Epithelial cell of esophagus (primary cell): ENCODE measurements at regions not wholly inside any gene's neighbourhood (a gene's known extent, or its start where the extent isn't known, plus 50 kb on each side); places are given as distances from the start of the nearest gene placed in this dataset.

Source experiments
- DNase-seq: peaks from one replicate; pipeline ENCODE4 v3.0.0; 2010; ENCODE audit warnings: low read depth
- H3K4me3 ChIP-seq: 2 replicates; pipeline ENCODE4 v1.5.1; 2011; ENCODE audit warnings: mild to moderate bottlenecking, low read length, control low read depth
- TF ChIP-seq, protein P1 (sequence below): IDR thresholded peaks from 2 replicates; pipeline ENCODE4 v1.5.1; 2011; ENCODE audit warnings: low read depth, mild to moderate bottlenecking, low read length, control low read depth, inconsistent platforms; ENCODE audit not compliant: insufficient read depth; ENCODE audit errors: missing control alignments

DNA sequence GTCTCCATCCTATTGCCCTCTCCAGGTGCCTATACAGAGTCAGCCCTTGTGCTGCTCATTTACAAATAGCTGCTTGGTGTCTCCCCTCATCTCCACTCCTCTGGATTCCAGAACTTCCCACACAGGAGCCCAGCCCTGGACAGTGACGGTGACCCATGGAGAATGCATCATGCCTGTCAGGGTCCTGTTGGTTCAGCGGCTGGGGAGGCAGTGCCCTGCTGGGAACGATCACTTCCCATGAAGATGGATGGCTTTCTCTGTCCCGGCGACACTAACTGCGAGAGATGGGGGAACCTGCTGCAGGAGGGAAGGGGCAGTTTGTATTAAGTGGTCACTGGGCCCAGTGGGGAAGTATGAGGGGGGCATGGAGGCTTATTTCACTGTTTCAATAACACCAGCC lies 395.0 kb upstream of the TBX3 start:
- TF ChIP-seq, protein P1, sequence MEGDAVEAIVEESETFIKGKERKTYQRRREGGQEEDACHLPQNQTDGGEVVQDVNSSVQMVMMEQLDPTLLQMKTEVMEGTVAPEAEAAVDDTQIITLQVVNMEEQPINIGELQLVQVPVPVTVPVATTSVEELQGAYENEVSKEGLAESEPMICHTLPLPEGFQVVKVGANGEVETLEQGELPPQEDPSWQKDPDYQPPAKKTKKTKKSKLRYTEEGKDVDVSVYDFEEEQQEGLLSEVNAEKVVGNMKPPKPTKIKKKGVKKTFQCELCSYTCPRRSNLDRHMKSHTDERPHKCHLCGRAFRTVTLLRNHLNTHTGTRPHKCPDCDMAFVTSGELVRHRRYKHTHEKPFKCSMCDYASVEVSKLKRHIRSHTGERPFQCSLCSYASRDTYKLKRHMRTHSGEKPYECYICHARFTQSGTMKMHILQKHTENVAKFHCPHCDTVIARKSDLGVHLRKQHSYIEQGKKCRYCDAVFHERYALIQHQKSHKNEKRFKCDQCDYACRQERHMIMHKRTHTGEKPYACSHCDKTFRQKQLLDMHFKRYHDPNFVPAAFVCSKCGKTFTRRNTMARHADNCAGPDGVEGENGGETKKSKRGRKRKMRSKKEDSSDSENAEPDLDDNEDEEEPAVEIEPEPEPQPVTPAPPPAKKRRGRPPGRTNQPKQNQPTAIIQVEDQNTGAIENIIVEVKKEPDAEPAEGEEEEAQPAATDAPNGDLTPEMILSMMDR, result no peak
- DNase-seq, result no peak
- no peak overlapping the region for H3K4me3 ChIP-seq

DNA sequence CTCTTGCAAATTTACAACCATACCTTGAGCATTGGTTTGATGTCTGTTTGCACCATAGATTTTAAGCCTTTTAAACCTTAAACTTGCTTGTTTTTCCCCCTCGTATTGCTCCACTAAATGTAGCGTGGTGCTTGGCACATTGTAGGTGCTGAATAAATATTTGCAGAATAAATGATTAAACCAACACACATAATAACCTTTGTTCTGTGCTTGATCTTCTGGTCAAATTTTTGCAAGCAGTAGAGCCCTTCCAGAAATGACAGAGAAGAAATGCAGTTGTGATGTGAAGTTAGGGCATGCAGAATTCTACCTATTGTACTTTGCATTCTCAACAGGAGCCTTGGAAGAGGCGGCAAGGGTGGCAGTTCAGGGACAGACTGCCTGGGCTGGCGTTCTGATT lies 394.4 kb upstream of the TBX3 start:
- TF ChIP-seq, protein P1, result no peak
- H3K4me3 ChIP-seq, result no peak overlapping the region
- no peak for DNase-seq

DNA sequence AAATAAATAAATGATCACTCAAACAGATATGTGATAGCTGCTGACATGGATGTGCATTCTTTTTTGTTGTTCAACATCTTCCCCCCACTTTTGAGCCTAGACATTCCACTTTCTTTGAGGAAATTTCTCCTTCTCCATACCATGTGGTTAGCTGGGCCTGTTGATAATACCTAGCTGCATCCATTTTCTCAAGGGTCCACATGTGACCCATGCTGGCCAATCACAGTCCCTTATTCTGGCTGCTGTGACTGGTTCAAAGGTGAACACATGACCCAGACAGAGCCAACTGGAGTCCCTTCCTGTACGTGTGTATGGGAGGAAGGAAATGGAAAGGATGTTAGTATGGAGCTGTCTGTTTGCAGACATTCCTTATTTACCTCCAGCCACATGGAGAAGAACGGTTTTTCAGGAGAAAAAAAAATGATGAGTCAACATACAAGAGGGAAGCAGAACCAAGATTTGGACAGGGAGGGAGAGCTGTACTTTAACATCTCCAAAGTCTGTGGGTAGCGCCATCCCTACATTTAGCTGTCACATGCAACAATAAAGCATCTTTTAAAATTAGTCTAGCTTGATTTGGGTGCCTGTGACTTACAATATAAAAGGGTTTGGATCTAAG lies 391.7 kb upstream of the TBX3 start:
- no peak overlapping the region for H3K4me3 ChIP-seq
- no peak for DNase-seq
- TF ChIP-seq, protein P1, result no peak

DNA sequence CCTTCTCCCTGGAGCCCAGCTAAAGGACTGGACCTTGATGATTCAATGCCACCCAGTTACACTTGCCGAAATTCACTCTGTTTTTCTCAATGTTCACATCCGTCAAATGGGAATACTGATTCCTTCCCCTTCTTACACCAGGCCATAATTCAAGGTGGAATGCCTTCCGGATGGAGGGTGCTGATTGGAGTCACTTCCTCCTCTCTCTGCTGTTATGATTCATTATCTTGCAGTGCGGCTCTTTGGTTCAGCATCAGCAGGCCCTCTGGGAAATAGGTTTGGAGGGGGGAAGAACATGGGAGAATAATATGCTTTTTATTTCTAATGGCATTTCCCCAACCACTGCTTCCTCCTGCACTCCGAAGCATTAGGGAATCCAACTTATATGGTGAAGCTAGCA lies 390.6 kb upstream of the TBX3 start:
- TF ChIP-seq, protein P1, result no peak
- no peak for DNase-seq
- no peak overlapping the region for H3K4me3 ChIP-seq

DNA sequence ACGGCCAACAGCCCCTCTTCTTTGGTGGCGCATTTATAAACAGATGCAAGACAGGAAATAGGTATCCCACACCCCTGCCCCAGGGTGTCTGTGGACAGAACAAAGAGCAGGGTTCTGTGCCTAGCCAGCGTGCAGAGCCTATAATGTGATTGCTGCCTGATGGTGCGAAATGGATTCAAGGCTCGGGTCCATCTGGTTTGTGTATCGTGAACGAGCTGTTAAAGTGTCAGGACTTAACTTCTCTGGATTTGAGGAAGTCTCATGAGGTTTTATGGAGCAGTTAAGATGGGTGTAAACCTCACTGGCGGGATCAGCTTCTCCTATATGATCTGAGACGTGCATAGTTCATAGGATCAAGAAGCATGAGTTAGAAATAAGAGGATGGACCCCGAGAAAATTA lies 388.7 kb upstream of the TBX3 start:
- TF ChIP-seq, protein P1, result no peak
- DNase-seq, result no peak
- no peak overlapping the region for H3K4me3 ChIP-seq

DNA sequence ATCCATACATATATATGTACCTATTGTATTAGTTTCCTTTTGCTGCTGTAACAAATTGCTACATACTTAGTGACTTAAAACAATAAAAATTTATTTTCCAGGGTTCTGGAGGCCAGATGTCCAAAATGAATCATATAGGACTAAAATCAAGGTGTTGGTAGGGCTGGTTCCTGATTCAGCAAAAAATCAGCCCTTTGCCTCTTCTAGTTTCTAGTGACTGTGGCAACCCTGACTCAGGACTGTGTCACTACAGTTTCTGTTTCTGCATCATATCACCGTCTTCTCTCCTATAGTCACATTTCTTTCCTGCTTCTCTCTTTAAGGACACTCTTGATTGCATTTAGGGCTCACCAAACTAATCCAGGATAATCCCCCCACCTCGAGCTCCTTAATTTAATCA lies 386.3 kb upstream of the TBX3 start:
- no peak overlapping the region for H3K4me3 ChIP-seq
- DNase-seq, result peak; percentile 80
- TF ChIP-seq, protein P1, result no peak

DNA sequence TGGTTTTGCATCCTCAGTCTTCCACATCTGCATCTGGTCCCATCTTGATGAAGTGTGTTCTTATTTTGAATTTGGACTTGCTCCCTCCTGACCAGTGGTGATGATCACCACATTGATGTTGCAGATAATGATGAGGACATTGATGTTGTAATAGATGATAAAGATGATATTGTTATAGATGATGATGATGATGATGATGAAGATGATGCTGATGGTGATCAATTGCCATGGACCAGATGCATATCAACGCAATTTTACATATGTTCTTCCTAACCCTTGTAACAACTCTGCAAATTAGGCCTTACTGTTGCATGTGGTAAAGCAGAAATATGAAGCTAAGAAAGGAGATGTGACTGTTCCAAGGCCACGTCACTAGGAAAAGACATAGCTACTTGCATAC lies 380.3 kb upstream of the TBX3 start:
- no peak for DNase-seq
- H3K4me3 ChIP-seq, result no peak overlapping the region
- TF ChIP-seq, protein P1, result no peak
